GM18909 (cell line): ENCODE measurements at regions not wholly inside any gene's neighbourhood (a gene's known extent, or its start where the extent isn't known, plus 50 kb on each side); places are given as distances from the start of the nearest gene placed in this dataset.
"Not testable (repeated sequence)": the region's sequence is repeated elsewhere in the genome, so short reads cannot be mapped to it uniquely, and the experiment has no call there.

Source experiments
- ATAC-seq: cut with Tn5 transposase; IDR thresholded peaks from one replicate; pipeline ENCODE4 v1.9.1; 2021; ENCODE audit warnings: mild to moderate bottlenecking; ENCODE audit not compliant: unreplicated experiment, poor library complexity

GRCh38 chr21:7743940-7744339, 2777.4 kb upstream of the TPTE start:
- not testable (repeated sequence) for ATAC-seq

GRCh38 chr21:7744406-7745099, 2776.8 kb upstream of the TPTE start:
- ATAC-seq: peak; percentile 90

- peak; percentile 72 for ATAC-seq
These were observed 2776.3 kb upstream of the TPTE start for GRCh38 chr21:7745100-7745450.

GRCh38 chr21:7747964-7748363, 2773.4 kb upstream of the TPTE start:
- not testable (repeated sequence) for ATAC-seq

- ATAC-seq: not testable (repeated sequence)
These were observed 2768.8 kb upstream of the TPTE start for GRCh38 chr21:7752611-7753010.

GRCh38 chr21:7753380-7753877, 2768.0 kb upstream of the TPTE start:
- ATAC-seq: peak; percentile 89

GRCh38 chr21:7769985-7770384, 2751.4 kb upstream of the TPTE start:
- ATAC-seq: not testable (repeated sequence)

GRCh38 chr21:7774219-7774618, 2747.2 kb upstream of the TPTE start:
- not testable (repeated sequence) for ATAC-seq

GRCh38 chr21:7775327-7775984, 2745.9 kb upstream of the TPTE start:
- ATAC-seq: not testable (repeated sequence)

GRCh38 chr21:7776035-7776434, 2745.3 kb upstream of the TPTE start:
- ATAC-seq: not testable (repeated sequence)

- not testable (repeated sequence) for ATAC-seq
These were observed 2744.8 kb upstream of the TPTE start for GRCh38 chr21:7776622-7777021.

- not testable (repeated sequence) for ATAC-seq
These were observed 2744.1 kb upstream of the TPTE start for GRCh38 chr21:7777289-7777688.

GRCh38 chr21:7787427-7788078, 2733.8 kb upstream of the TPTE start:
- not testable (repeated sequence) for ATAC-seq

GRCh38 chr21:7793797-7794196, 2727.6 kb upstream of the TPTE start:
- not testable (repeated sequence) for ATAC-seq

- not testable (repeated sequence) for ATAC-seq
These were observed 2724.1 kb upstream of the TPTE start for GRCh38 chr21:7797328-7797727.

- ATAC-seq: not testable (repeated sequence)
These were observed 2722.9 kb upstream of the TPTE start for GRCh38 chr21:7798446-7798845.

GRCh38 chr21:7799697-7800096, 2721.7 kb upstream of the TPTE start:
- not testable (repeated sequence) for ATAC-seq

- ATAC-seq: not testable (repeated sequence)
These were observed 2707.9 kb upstream of the TPTE start for GRCh38 chr21:7813475-7813874.

GRCh38 chr21:7817013-7817412, 2704.4 kb upstream of the TPTE start:
- ATAC-seq: not testable (repeated sequence)

- ATAC-seq: not testable (repeated sequence)
These were observed 2702.1 kb upstream of the TPTE start for GRCh38 chr21:7819301-7819700.

- ATAC-seq: not testable (repeated sequence)
These were observed 2695.8 kb upstream of the TPTE start for GRCh38 chr21:7825627-7826026.
